HL-60 (cell line): ENCODE measurements at regions not wholly inside any gene's neighbourhood (a gene's known extent, or its start where the extent isn't known, plus 50 kb on each side); places are given as distances from the start of the nearest gene placed in this dataset.

ENCODE experiments used
- DNase-seq, 2 experiments: peaks; one replicate each; pipeline ENCODE4 v3.0.0-alpha.2; 2010 to 2020; ENCODE audit warnings: low read depth in 1 of 2, low spot score in 1 of 2
- H3K27ac ChIP-seq: fragments of 250-450 bp; sonication (Bioruptor Pico); replicated peaks from 2 replicates; pipeline ENCODE4 v1.5.1; 2020; ENCODE audit warnings: mild to moderate bottlenecking, moderate library complexity
- H3K27me3 ChIP-seq: fragments of 250-450 bp; sonication (Bioruptor Pico); 2 replicates; pipeline ENCODE4 v1.5.1; 2021; ENCODE audit warnings: mild to moderate bottlenecking, moderate library complexity; ENCODE audit not compliant: insufficient read depth, poor library complexity, severe bottlenecking
- H3K4me3 ChIP-seq: replicated peaks from 2 replicates; pipeline ENCODE4 v1.5.1; 2011; ENCODE audit warnings: mild to moderate bottlenecking, control low read depth, low read length; ENCODE audit not compliant: insufficient read depth
- GABPA ChIP-seq: IDR thresholded peaks from 2 replicates; pipeline ENCODE4 v1.6.1; 2012; ENCODE audit warnings: low read depth
- POLR2AphosphoS5 ChIP-seq: IDR thresholded peaks from 2 replicates; pipeline ENCODE4 v1.6.1; 2012; ENCODE audit warnings: low read depth
- SPI1 ChIP-seq: IDR thresholded peaks from 2 replicates; pipeline ENCODE4 v1.6.1; 2012; ENCODE audit warnings: low read depth, mild to moderate bottlenecking, borderline replicate concordance
- TF ChIP-seq, protein P1 (sequence below): IDR thresholded peaks from one replicate; pipeline ENCODE4 v1.5.1; 2011; ENCODE audit warnings: low read length, control low read depth, inconsistent platforms; ENCODE audit not compliant: insufficient read depth
- TF ChIP-seq, protein P2 (sequence below): IDR thresholded peaks from 2 replicates; pipeline ENCODE4 v1.6.1; 2012; ENCODE audit warnings: low read depth; ENCODE audit not compliant: insufficient replicate concordance

- H3K4me3 ChIP-seq, result peak overlapping the region; percentile 76
- TF ChIP-seq, protein P1, sequence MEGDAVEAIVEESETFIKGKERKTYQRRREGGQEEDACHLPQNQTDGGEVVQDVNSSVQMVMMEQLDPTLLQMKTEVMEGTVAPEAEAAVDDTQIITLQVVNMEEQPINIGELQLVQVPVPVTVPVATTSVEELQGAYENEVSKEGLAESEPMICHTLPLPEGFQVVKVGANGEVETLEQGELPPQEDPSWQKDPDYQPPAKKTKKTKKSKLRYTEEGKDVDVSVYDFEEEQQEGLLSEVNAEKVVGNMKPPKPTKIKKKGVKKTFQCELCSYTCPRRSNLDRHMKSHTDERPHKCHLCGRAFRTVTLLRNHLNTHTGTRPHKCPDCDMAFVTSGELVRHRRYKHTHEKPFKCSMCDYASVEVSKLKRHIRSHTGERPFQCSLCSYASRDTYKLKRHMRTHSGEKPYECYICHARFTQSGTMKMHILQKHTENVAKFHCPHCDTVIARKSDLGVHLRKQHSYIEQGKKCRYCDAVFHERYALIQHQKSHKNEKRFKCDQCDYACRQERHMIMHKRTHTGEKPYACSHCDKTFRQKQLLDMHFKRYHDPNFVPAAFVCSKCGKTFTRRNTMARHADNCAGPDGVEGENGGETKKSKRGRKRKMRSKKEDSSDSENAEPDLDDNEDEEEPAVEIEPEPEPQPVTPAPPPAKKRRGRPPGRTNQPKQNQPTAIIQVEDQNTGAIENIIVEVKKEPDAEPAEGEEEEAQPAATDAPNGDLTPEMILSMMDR, result no peak
- TF ChIP-seq SPI1 (no peak), GABPA (no peak), POLR2AphosphoS5 (no peak)
- TF ChIP-seq, protein P2, sequence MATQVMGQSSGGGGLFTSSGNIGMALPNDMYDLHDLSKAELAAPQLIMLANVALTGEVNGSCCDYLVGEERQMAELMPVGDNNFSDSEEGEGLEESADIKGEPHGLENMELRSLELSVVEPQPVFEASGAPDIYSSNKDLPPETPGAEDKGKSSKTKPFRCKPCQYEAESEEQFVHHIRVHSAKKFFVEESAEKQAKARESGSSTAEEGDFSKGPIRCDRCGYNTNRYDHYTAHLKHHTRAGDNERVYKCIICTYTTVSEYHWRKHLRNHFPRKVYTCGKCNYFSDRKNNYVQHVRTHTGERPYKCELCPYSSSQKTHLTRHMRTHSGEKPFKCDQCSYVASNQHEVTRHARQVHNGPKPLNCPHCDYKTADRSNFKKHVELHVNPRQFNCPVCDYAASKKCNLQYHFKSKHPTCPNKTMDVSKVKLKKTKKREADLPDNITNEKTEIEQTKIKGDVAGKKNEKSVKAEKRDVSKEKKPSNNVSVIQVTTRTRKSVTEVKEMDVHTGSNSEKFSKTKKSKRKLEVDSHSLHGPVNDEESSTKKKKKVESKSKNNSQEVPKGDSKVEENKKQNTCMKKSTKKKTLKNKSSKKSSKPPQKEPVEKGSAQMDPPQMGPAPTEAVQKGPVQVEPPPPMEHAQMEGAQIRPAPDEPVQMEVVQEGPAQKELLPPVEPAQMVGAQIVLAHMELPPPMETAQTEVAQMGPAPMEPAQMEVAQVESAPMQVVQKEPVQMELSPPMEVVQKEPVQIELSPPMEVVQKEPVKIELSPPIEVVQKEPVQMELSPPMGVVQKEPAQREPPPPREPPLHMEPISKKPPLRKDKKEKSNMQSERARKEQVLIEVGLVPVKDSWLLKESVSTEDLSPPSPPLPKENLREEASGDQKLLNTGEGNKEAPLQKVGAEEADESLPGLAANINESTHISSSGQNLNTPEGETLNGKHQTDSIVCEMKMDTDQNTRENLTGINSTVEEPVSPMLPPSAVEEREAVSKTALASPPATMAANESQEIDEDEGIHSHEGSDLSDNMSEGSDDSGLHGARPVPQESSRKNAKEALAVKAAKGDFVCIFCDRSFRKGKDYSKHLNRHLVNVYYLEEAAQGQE, result no peak
- no peak for DNase-seq
- peak overlapping the region; percentile 96 for H3K27ac ChIP-seq
- H3K27me3 ChIP-seq, result no peaks in the 10 kb centered on the region
These were observed 417.4 kb upstream of the NAALADL2 start for GRCh38 chr3:174441588-174442301.

DNA sequence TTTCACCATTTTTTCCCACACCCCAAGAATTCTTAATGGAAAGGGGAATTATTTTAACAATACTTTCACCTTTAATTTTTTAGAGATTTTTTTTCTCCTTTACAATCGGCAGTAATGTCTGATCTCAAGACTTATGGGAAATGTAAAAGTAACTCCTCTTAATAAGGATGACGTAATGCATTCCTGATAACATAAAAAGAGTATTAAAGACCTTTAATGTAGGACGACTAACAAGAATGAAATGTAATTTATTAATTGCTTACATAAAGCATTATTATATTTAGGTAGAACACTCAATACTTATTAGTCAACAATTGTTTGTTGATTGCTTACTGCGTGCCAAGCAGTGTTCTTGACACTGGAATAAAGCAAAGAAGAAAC, 416.8 kb upstream of the NAALADL2 start:
- Histone ChIP-seq H3K4me3 (peak overlapping the region; percentile 76; the same call in 1 of the 2 replicates), H3K27ac (peak overlapping the region; percentile 96), H3K27me3 (no peaks in the 10 kb centered on the region)
- no peak for DNase-seq
- TF ChIP-seq, protein P1, result no peak
- TF ChIP-seq, protein P2, result no peak
- no peak for TF ChIP-seq SPI1
- TF ChIP-seq POLR2AphosphoS5, result no peak
- no peak for TF ChIP-seq GABPA

GRCh38 chr3:174444391-174444790, 414.7 kb upstream of the NAALADL2 start:
- Histone ChIP-seq H3K4me3 (no peak overlapping the region), H3K27me3 (no peaks in the 10 kb centered on the region), H3K27ac (peak overlapping the region; percentile 52)
- TF ChIP-seq SPI1 (peak; percentile 24; the same call in 1 of the 2 replicates), GABPA (no peak)
- DNase-seq, result peak in 1 of 2 experiments; percentile 15

DNA sequence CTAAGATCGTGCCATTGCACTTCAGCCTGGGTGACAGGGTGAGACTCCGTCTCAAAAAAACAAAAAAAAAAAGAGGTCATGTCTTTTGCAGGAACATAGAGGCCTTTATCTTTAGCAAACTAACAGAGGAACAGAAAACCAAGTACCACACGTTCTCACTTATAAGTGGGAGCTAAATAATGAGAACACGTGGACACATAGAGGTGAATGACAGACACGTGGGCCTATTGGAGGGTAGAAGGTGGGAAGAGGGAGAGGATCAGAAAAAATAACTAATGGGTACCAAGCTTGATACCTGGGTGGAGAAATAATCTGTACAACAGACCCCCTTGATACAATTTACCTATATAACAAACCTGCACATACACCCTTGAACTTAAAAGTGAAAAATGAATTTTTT, 401.4 kb upstream of the NAALADL2 start:
- Histone ChIP-seq H3K4me3 (no peak overlapping the region), H3K27ac (no peak overlapping the region), H3K27me3 (no peaks in the 10 kb centered on the region)
- no peak for DNase-seq
- TF ChIP-seq, protein P2, result no peak
- TF ChIP-seq POLR2AphosphoS5 (no peak), SPI1 (no peak)
